ENCODE measurements at regions not wholly inside any gene's neighbourhood (a gene's known extent, or its start where the extent isn't known, plus 50 kb on each side); places are given as distances from the start of the nearest gene placed in this dataset.

DNA sequence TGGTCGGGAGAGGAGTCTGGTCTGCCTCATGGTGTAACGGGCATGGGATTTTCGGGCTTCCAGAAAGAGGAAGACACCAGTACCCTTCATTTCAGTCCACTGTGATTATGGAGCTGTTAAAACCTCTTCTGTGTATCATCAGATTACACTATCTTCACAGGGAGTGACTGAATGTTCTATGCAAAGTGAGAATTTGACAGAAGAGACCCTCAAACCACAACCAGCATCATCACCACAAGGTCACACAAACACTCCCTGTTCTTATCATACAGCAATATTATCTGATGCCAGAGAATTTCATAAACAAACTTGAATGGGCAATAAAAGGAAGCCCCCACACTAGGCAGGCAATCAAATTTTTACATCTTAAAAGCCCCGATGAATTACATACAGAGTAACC is 164.2 kb downstream of the PDGFRA start:
- BruUV-seq (replicated peaks): no TSS peak

DNA sequence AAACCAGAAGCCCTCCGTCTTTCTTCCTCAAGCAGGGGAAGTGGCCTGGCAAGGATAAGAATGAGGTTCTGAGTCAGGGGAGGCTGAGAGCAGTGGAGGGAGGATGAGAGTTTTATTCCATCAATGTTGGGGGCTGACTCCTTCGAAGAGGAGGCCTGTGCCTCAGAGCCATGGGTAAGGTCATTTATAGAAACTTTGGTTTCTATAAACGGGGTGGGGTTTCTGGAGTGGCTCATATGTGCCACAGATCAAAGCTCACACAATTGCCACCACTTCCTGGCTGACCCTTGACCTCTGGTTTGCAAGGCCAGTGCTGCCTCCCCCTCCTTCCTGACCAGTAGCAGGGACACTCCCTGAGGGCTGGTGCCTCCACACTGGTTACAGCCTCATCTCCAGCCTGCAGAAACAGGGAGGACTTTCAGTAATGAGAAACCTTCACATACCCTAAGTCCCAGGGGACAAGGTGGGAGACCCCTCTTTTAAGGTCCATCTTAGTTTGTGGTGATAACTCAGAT is 166.0 kb downstream of the PDGFRA start:
- Mint-ChIP-seq H3K4me3 (ENCODE audit: unreplicated experiment) (no peak overlapping the region), H3K36me3 (ENCODE audit: insufficient read depth, unreplicated experiment) (no peaks in the 10 kb centered on the region), H3K27ac (ENCODE audit: low read depth, unreplicated experiment) (no peak overlapping the region), H3K9me3 (ENCODE audit: unreplicated experiment) (no peaks in the 10 kb centered on the region), H3K4me1 (ENCODE audit: insufficient read depth, unreplicated experiment) (no peaks in the 10 kb centered on the region), H3K27me3 (ENCODE audit: insufficient read depth, unreplicated experiment) (no peaks in the 10 kb centered on the region)
- ChIA-PET CTCF (interaction anchor here (1.3 kb wide), 1 partner anchor 48 kb away, joined by 4 read pairs; no protein-coding TSS in a partner anchor), POLR2A (no interaction called here)
- BruUV-seq (replicated peaks): no TSS peak
- intact Hi-C loops (cut with micrococcal nuclease): no loop called here
- TF ChIP-seq, protein P1, sequence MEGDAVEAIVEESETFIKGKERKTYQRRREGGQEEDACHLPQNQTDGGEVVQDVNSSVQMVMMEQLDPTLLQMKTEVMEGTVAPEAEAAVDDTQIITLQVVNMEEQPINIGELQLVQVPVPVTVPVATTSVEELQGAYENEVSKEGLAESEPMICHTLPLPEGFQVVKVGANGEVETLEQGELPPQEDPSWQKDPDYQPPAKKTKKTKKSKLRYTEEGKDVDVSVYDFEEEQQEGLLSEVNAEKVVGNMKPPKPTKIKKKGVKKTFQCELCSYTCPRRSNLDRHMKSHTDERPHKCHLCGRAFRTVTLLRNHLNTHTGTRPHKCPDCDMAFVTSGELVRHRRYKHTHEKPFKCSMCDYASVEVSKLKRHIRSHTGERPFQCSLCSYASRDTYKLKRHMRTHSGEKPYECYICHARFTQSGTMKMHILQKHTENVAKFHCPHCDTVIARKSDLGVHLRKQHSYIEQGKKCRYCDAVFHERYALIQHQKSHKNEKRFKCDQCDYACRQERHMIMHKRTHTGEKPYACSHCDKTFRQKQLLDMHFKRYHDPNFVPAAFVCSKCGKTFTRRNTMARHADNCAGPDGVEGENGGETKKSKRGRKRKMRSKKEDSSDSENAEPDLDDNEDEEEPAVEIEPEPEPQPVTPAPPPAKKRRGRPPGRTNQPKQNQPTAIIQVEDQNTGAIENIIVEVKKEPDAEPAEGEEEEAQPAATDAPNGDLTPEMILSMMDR (IDR thresholded peaks at IDR 0.05; ENCODE audit: unreplicated experiment): no peak
- DNase-seq (ENCODE audit: unreplicated experiment): no peak

More for the DNA sequence above, 164.2 kb downstream of the PDGFRA start:
- TF ChIP-seq, protein P1 (IDR thresholded peaks at IDR 0.05; ENCODE audit: unreplicated experiment): no peak
- H3K4me3 Mint-ChIP-seq (ENCODE audit: unreplicated experiment): no peak overlapping the region
- ChIA-PET CTCF (interaction anchor here (1.2 to 1.5 kb wide), 2 partner anchors 8 to 567 kb away, joined by 3 read pairs; no protein-coding TSS in a partner anchor), POLR2A (no interaction called here)
- H3K4me1 Mint-ChIP-seq (ENCODE audit: insufficient read depth, unreplicated experiment): no peaks in the 10 kb centered on the region
- intact Hi-C loops (cut with micrococcal nuclease): no loop called here
- H3K36me3 Mint-ChIP-seq (ENCODE audit: insufficient read depth, unreplicated experiment): no peaks in the 10 kb centered on the region
- no peaks in the 10 kb centered on the region for H3K9me3 Mint-ChIP-seq (ENCODE audit: unreplicated experiment)
- no peaks in the 10 kb centered on the region for H3K27me3 Mint-ChIP-seq (ENCODE audit: insufficient read depth, unreplicated experiment)
- H3K27ac Mint-ChIP-seq (ENCODE audit: low read depth, unreplicated experiment): no peak overlapping the region
- no peak for DNase-seq (ENCODE audit: unreplicated experiment)

DNA sequence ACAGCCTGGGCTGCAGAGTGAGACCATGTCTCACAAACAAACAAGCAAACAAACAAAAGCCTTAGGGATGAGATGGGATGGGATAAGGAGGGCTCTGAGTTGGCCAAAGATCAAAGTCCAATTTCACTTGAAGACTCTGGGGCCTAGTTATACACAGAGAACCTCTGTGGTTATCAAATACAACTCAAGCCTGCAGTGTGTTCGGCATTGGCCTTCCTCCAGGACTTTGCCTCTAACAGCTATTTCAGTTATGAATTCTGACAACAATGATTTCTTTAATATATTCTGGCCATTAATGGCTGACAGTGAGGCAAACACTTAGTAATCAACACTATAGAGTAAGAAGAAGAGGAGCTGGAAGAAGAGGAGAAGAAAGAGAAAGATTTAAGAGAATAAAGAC is 171.1 kb downstream of the PDGFRA start:
- H3K36me3 Mint-ChIP-seq (ENCODE audit: insufficient read depth, unreplicated experiment): no peaks in the 10 kb centered on the region
- intact Hi-C loops (cut with micrococcal nuclease): no loop called here
- no peak overlapping the region for H3K27ac Mint-ChIP-seq (ENCODE audit: low read depth, unreplicated experiment)
- no peaks in the 10 kb centered on the region for H3K9me3 Mint-ChIP-seq (ENCODE audit: unreplicated experiment)
- H3K4me3 Mint-ChIP-seq (ENCODE audit: unreplicated experiment): no peak overlapping the region
- peaks cover 3% of the 10 kb centered on the region for H3K27me3 Mint-ChIP-seq (ENCODE audit: insufficient read depth, unreplicated experiment)
- no peak for DNase-seq (ENCODE audit: unreplicated experiment)
- no peaks in the 10 kb centered on the region for H3K4me1 Mint-ChIP-seq (ENCODE audit: insufficient read depth, unreplicated experiment)
- ChIA-PET POLR2A (no interaction called here), CTCF (interaction anchor here (0.7 kb wide), 1 partner anchor 298 kb away, joined by 3 read pairs; no protein-coding TSS in a partner anchor)
- BruUV-seq (replicated peaks): no TSS peak
- TF ChIP-seq, protein P1 (IDR thresholded peaks at IDR 0.05; ENCODE audit: unreplicated experiment): no peak

DNA sequence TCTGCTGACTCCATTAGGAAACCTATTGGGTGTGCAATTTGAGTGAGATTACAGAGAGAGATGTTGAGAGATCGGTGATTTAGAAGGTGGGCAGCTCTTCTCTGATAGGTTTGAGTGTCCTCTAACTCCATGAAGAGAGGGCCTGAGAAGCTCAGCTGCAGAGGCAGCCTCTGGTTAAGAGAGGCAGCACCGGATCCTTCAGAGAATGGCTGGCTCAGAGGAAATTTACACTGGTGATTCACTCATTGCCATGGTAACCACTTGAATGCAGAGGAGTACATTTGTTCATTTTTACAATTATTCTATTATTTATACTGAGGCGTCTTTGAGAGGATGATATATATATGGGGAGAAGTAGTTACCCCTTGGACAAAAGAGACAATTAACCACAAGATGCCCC is 171.7 kb downstream of the PDGFRA start:
- Mint-ChIP-seq H3K36me3 (ENCODE audit: insufficient read depth, unreplicated experiment) (no peaks in the 10 kb centered on the region), H3K27ac (ENCODE audit: low read depth, unreplicated experiment) (no peak overlapping the region), H3K4me1 (ENCODE audit: insufficient read depth, unreplicated experiment) (no peaks in the 10 kb centered on the region), H3K9me3 (ENCODE audit: unreplicated experiment) (no peaks in the 10 kb centered on the region), H3K27me3 (ENCODE audit: insufficient read depth, unreplicated experiment) (peaks cover 9% of the 10 kb centered on the region), H3K4me3 (ENCODE audit: unreplicated experiment) (no peak overlapping the region)
- BruUV-seq (replicated peaks): no TSS peak
- POLR2A ChIA-PET: no interaction called here
- CTCF ChIA-PET: interaction anchor here (0.7 kb wide), 1 partner anchor 297 kb away, joined by 3 read pairs; no protein-coding TSS in a partner anchor
- intact Hi-C loops (cut with micrococcal nuclease): no loop called here
- peak; percentile 60 for DNase-seq (ENCODE audit: unreplicated experiment)
- TF ChIP-seq, protein P1 (IDR thresholded peaks at IDR 0.05; ENCODE audit: unreplicated experiment): no peak
